Left renal cortex interstitium (tissue), 4 donors: ENCODE measurements at regions not wholly inside any gene's neighbourhood (a gene's known extent, or its start where the extent isn't known, plus 50 kb on each side); places are given as distances from the start of the nearest gene placed in this dataset.

Experiments used
- DNase-seq, 4 donors: peaks; one replicate each; pipeline ENCODE4 v3.0.0-alpha.2; 2013; ENCODE audit warnings: low read depth in 4 of 4, low spot score in 2 of 4, missing footprints in 1 of 4

DNA sequence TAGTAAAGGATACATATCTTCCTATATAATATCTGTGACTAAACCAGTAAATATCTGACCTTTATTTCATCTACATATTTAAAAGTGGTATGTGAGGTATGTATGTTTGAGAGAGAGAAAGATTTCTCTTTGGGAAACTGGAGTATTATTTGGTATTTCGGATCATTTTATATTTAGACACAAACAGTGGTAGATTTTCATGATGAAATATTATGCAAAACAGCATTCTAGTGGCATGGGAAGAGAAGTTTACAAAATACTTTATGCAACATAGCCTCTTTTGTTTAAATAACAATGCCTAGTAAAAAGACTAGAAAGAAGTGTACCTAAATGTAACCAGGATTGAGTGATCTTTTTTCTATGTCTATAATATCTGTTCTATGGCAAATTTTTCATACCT, 98.6 kb upstream of the TMEM168 start:
- no peak for DNase-seq

DNA sequence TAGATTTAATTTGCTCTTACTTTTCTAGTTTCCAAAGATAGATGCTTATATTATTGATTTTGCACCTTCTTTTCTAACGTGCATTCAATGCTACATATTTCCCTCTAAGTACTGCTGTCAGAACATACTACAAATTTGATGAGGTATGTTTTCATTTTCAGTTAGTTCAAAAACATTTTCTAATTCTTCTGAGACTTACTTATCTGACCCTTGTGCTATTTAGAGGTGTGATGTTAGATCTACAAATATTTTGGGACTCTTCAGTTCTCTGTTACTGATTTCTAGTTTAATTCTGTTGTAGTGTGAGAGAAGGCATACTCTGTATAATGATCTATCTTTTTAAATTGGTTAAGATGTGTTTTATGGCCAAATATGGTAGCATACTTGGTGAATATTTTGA, 97.8 kb upstream of the TMEM168 start:
- no peak for DNase-seq

DNA sequence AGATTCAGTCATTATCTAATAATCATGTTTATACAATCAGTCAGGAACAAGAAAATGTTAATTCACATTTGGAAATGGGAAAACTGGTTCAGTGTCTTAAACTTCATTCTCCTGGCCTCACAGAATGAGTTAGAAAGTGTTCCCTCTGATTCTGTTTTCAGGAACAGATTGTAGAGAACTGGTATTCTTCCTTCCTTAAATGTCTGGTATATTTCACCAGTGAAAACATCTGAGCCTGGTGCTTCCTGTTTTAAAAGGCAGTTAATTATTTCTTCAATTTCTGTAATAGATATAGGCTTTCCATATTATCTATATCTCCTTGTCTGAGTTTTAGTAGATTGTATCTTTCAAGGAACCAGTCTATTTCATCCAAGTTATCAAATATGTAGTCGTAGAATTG, 97.1 kb upstream of the TMEM168 start:
- no peak for DNase-seq

DNA sequence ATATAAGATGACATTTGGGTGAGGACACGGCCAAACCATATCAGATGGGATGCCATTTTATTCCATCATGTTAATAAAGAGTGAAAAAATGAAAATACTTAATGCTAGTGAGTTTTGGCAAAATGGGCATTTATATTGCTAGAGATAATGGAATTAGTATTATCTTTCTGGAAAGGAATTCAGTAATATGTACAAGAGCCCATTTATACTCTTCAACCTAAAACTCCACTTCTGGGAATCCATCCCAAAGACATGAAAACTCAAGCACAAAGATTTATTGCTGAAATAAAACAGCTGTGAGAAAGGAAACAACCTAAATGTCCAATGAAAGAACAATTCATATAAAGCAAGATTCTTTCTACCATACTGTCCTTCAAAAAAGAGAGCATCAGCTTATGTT, 96.0 kb upstream of the TMEM168 start:
- DNase-seq = peak in 1 of 4 donors; percentile 41

DNA sequence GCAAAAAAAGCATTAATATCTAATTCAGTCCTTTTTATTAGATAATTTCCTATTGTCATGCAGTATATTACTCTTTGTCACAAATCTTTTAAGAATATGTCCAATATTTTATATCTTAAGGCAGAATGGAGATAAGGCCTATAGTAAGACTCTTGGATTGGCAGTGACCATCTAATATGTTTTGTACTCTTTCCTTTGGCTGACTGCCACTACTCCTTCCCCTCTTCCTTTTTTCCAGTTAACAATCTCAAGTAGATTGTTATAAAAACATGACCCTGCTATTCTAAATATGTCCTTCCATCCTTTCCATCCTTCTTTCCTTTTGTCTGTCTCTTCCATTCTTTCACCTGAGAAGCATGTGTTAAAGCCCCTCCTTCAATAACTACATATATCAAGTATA, 92.8 kb upstream of the TMEM168 start:
- no peak for DNase-seq

DNA sequence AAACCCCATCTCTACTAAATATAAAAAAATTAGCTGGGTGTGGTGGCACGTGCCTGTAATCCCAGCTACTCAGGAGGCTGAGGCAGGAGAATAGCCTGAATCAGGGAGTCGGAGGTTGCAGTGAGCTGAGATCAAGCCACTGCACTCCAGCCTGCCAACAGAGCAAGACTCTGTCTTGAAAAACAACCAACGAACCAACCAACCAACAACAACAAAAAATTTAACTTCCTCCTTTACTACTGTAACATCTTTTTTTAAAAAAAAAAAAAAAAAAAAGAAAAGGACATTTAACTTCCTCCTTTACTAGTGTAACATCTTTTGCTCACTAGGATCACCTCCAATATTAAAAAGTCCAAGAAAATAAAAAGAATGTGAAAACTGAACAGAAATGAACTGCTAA, 92.3 kb upstream of the TMEM168 start:
- DNase-seq = no peak

DNA sequence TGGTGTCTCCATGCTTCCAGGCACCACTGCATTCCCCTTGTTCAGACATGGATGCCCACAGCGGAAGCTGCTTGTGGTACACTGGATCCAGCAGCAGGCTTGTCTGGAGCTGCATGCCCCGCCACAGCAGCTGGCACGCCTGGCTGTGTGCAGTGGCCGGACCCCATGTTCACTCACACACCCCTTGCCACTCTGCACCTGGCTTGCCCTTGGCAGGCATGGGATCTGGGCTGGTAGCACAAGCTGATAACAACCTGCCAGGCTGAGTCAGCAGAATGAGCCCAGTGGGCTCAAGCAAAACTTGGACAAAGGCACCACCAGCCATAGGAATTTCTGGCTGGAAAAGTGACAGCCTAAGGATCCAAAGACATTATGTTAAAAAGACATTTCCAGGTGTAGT, 91.8 kb upstream of the TMEM168 start:
- DNase-seq = no peak

DNA sequence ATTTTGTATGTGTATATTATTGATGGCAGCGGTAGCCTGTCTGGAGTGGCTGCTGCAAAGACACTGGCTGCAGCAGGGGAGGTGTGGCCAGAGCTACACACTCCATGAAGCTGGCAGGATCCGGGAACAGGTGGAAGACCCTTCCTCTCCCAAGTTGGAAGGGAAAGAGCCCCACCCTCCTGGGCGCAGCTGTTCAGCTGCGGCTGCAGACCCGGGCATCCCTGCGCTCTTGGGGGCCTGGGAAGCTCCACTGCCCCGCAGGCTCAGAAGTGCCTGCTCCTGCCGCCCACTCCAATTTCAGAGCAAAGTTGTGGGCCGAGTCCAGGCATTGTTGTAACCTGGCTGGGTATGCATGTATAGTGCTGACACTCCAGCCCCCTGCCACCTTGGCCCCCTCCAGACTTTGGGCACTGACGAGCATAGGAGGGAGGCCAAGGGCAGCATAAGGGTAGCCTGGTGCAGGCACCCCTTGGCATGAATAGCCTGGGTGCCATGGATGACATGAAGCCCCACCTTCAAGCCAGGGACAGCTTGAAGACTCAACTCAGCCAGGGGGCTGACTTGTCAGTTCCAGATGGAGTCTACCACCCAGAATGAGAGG, 90.7 kb upstream of the TMEM168 start:
- DNase-seq = no peak

DNA sequence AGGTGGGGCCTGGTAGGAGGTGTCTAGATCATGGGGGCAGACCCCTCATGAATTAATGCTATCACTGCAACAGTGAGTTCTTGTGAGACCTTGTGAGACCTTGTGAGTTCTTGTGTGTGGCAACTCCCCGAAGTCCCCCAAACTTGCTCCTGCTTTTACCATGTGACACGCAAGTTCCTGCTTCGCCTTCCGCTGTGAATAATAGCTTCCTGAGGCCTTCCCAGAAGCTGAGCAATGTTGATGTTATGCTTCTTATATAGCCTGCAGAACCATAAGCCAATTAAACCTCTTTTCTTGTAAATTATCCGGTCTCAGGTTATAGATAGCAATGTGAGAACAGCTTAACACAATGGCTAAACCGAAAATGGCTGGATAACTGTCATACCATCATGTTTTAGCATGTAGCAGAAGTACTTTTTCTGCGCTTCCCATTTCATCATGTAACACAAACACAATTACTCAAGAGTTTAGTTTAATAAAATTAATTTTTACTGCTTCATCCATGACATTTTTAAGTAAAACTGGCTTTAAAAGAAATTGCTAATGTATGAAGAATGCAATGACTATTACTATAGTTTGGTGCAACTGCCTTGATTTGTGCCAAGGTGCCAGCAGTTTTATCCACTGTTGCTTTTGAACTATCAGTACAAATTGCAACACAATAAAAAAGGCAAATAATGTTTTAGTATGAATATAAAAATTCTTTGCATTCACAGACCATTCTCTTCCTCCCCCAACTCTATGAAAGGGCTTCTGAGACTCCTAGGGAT, 87.7 kb upstream of the TMEM168 start:
- no peak for DNase-seq

DNA sequence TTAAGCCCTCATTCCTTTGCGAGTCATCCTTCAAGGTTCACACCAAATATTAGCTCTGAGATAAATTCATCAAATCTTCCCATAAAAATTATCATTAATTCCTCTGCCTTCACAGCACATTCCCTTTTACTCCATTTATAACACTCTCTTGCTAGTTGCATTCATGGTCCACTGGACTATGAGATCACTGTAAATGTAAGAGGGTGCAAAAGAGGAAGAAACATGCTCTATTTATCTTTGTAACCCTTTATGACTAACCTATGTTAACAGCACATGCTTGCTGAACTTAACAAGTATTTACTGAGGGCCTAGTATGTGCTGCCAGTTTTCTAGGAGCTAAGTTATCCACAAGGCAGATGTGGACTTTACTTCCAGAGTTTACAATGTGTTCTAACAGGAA, 86.7 kb upstream of the TMEM168 start:
- DNase-seq = no peak

DNA sequence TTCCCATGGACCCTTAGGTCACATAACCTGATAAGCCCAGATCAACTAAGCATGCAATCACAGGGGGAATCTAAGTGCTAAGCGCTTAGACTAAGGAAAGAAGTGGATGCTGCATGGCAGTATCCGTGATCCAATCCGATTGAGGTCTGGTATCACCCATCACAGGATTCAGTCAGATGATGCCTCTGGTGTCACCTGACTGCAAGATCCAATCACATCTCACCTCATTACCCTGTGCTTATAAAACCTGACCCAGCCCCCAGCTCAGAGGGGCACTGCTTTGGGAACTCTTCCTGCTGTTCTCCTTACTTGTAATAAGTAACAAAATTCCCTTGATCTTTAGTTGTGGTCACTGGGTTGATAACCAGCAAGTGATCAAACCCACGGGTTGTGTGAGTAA, 84.7 kb upstream of the TMEM168 start:
- no peak for DNase-seq

DNA sequence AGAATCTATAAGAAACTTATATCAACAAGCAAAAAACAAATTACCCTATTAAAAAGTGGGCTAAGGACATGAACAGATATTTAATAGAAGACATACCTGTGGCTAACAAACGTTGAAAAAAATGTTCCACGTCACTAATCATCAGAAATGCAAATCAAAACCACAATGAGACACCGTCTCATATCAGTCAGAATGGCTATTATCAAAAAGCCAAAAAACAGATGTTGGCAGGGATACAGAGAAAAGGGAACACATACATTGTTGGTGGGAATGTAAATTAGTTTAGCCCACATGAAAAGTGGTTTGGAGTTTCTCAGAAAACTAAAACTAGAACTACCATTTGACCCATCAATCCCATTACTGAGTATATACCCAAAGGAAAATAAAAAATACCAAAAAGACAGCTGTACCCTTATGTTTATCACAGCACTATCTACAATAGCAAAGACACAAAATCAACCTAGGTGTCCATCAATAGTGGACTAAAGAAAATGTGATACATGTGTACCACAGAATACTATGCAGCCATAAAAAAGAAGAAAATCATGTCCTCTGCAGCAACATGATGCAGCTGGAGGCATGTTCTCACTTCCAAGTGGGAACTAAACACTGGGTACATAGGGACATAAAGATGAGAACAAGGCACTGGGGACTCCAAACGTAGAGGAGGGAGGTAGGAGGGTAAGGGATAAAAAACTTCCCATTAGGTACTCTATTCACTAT, 83.8 kb upstream of the TMEM168 start:
- no peak for DNase-seq

DNA sequence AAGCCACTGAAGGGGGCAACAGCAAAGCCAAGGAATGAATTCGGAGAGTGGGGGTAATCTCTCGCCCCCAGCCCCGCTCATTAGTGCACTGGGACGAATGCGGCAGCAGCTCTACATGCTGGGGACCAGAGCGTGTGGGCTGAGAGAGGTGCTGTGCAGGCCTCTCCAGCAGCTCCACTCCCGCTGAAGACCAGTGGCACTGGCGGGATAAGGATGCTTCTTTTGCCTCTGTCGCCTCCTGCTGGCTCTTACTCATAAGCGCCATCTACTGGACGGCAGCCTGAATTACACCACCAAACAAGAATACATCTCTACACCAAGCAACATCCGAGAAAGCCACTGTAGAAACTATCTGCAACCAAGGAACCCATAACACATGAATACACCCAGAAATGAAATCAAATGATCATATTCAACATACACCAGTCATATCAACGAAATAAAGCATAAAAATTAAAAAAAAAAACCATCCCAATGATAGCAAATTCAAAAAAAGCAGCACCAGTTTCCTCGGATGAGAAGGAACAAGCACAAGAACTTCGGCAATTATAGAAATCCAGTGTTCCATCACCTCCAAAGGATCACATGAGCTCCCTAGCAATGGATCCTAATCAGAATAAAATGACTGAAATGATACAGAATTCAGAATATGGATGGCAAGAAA, 79.0 kb upstream of the TMEM168 start:
- no peak for DNase-seq

DNA sequence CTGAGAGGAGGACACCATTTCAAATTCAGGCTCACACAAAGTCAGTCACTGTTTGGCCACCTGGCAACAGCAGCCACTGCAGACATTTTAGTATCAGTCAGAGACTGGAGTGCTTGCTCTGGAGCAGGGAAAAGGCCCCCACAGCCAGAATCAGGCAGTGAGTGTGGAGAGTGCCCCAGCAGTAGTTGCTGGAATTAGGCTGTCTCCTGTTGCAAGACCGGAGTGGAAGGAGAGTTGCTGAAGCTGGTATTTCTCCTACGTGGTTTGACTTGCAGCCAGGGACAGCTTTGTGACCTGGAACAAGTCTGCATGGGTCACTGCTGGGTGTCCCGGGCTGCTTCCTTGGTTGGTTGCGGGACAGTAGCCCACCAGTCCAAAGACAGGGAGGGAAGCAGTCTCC, 78.4 kb upstream of the TMEM168 start:
- no peak for DNase-seq

DNA sequence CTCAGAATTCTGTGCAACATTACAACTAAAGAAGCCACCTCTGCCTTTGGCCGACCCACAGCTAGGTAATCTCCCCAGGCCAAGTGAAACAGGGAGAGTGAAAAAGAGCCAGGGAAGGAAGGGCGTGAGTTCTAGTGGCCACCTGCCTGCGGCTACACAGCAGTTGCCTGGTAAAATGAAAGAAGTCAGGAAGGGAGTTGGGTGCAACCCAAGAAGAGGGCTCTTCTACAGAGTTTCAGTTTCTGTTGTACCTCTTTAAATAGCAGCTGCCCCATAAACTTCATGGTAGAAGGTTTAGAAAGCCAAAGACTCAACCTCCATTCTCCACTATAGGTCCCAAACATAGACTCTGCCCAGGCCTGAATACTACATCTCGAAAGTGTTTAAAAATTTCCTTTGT, 76.2 kb upstream of the TMEM168 start:
- DNase-seq = no peak

DNA sequence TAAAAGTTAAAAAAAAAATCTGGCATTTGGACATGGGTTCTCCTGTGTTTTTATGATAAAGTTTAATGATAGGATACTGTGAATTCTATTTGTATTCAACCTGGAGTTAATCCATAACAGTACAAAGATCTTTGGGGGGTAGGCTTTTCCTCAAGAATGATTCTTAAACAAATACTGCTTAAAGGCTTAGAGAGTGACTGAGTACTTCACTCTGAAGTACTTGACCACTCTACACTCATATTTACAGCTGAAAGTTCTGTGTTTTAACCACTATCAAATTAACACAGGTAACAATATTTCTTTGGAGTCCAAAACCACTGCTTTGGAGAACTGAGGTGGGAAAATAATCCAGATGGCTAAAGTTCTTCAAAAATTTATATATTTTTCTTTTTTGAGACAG, 74.2 kb upstream of the TMEM168 start:
- no peak for DNase-seq

DNA sequence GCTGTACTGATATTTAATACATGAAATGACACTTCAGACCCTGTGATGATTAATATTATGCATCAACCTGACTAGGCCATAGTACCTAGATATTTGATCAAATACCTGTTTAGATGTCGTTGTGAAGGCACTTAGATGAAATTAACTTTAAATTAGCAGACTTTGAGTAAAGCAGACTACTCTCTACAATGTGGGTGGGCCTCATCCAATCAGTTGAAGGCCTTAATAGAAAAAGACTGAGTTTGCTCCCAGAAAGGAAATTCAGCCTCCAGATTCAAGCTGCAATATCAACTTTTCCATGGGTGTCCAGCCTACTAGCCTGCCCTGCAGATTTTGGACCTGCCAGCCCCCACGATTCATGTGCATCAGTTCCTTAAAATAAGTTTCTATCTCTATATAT, 68.6 kb upstream of the TMEM168 start:
- DNase-seq = no peak

DNA sequence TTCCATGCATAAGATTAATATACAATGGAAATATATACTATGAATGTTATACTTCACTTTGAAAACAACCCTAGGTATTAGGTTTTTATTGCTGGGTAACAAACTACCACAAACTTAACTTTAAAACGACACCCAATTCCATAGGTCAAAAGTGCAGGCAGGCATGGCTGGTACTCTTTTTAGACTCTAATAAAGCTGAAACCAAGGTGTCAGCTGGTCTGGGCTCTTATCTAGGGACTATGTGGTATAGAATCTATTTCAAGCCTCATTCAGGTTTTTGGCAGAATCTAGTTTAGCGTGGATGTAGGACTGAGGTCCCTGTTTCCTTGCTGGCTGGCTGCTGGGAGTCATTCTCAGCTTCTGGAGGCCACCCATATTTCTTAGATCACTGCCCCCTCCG, 65.0 kb upstream of the TMEM168 start:
- DNase-seq = no peak

DNA sequence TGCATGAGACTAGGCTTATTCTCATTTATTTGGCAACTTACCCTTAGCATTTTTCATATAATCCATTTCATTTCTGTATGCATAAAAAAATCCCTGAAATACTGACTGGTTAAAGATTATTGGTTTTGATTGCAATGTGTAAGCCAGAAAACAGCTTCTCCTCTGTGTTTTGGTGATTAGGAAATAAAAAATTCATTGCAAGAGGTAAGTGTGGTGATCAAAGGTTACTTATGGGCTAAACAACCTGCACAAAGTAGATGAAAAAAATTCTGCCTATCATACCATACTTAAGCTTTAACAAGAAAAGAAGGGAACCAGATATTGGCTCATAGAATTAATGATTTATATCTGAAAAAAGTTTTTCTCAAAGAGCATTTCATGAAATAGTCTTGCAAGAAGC, 64.0 kb upstream of the TMEM168 start:
- no peak for DNase-seq

DNA sequence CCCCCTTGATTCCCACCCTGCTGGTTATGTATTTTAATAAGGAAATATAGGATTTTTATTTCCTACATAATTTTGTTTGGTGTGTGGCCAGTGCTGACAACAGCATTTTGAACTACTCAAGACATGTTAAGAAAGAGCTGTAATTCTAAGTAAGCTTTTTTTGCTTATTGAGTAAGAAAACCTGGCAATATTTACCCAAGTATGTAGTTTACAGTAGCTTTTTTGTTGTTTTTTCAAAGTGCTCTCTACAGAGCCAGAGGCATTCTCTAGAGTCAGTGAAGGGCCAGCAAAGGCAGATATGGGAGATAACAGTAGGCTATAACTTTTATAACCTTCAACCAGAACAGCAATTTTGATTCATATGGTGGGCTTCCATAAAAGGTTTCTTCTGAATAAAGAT, 63.2 kb upstream of the TMEM168 start:
- DNase-seq = peak in 1 of 4 donors; percentile 9

DNA sequence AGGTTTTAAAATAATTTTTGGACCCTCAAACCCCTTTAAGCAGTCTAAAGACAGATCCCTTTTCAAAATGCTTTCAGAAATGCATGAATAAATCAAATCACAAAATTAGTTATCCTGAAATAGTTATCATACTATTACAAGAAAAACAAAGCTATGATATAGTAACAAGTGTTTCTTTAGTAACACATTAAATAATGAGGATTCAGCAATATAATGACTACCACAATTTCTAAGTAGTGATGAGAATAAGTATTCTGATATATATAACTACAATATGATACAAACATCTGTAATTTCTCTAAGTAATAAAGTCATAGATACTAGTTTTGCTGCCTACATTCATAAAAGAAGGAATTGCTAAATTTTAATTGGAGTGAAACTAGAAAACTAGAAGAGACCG, 53.0 kb upstream of the TMEM168 start:
- no peak for DNase-seq
